ENCODE measurements at regions not wholly inside any gene's neighbourhood (a gene's known extent, or its start where the extent isn't known, plus 50 kb on each side); places are given as distances from the start of the nearest gene placed in this dataset.

GRCh38 chr4:123893011-123893981, 496.7 kb downstream of the SPRY1 start:
- TF ChIP-seq, protein P1, sequence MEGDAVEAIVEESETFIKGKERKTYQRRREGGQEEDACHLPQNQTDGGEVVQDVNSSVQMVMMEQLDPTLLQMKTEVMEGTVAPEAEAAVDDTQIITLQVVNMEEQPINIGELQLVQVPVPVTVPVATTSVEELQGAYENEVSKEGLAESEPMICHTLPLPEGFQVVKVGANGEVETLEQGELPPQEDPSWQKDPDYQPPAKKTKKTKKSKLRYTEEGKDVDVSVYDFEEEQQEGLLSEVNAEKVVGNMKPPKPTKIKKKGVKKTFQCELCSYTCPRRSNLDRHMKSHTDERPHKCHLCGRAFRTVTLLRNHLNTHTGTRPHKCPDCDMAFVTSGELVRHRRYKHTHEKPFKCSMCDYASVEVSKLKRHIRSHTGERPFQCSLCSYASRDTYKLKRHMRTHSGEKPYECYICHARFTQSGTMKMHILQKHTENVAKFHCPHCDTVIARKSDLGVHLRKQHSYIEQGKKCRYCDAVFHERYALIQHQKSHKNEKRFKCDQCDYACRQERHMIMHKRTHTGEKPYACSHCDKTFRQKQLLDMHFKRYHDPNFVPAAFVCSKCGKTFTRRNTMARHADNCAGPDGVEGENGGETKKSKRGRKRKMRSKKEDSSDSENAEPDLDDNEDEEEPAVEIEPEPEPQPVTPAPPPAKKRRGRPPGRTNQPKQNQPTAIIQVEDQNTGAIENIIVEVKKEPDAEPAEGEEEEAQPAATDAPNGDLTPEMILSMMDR (IDR thresholded peaks at IDR 0.05 in 8 of 11, conservative IDR thresholded peaks at IDR 0.05 in 3 of 11), result no peak
- peak in 1 of 3 donors; percentile 39 for TF ChIP-seq POLR2AphosphoS5 (IDR thresholded peaks at IDR 0.05)
